Activated T-cell treated with anti-CD3 and anti-CD28 coated beads, Interleukin-2, amount 50 U/mL, for 72 hours (primary cell): ENCODE measurements at regions not wholly inside any gene's neighbourhood (a gene's known extent, or its start where the extent isn't known, plus 50 kb on each side); places are given as distances from the start of the nearest gene placed in this dataset.

Source experiments
- ATAC-seq, 2 donors: fragments of 150-1000 bp; cut with Tn5 transposase; replicated peaks in 1 of 2; 2 replicates each; pipeline ENCODE4 v1.10.0; 2021; ENCODE audit warnings: moderate library complexity in 2 of 2, mild to moderate bottlenecking in 1 of 2
- DNase-seq, 2 donors: peaks; one replicate each; pipeline ENCODE4 v3.0.0; 2021 to 2022; ENCODE audit warnings: mixed read lengths in 1 of 2
- H3K27ac Mint-ChIP-seq: one replicate; pipeline ENCODE4 v1.8.0; 2022; ENCODE audit warnings: mild to moderate bottlenecking, moderate library complexity, mixed read lengths
- H3K27me3 Mint-ChIP-seq: one replicate; pipeline ENCODE4 v1.8.0; 2022; ENCODE audit warnings: low read depth, mixed read lengths
- H3K36me3 Mint-ChIP-seq, 2 donors: one replicate each; pipeline ENCODE4 v1.8.0; 2022; ENCODE audit warnings: mixed read lengths in 2 of 2, mild to moderate bottlenecking in 1 of 2; ENCODE audit not compliant: insufficient read depth in 2 of 2
- H3K4me1 Mint-ChIP-seq: one replicate; pipeline ENCODE4 v1.8.0; 2022; ENCODE audit warnings: low read depth, mixed read lengths
- H3K4me3 Mint-ChIP-seq, 2 donors: one replicate each; pipeline ENCODE4 v1.8.0; 2022; ENCODE audit warnings: mild to moderate bottlenecking in 2 of 2, mixed read lengths in 2 of 2, moderate library complexity in 2 of 2
- H3K9me3 Mint-ChIP-seq, 2 donors: one replicate each; pipeline ENCODE4 v1.8.0; 2022; ENCODE audit warnings: mixed read lengths in 2 of 2

DNA sequence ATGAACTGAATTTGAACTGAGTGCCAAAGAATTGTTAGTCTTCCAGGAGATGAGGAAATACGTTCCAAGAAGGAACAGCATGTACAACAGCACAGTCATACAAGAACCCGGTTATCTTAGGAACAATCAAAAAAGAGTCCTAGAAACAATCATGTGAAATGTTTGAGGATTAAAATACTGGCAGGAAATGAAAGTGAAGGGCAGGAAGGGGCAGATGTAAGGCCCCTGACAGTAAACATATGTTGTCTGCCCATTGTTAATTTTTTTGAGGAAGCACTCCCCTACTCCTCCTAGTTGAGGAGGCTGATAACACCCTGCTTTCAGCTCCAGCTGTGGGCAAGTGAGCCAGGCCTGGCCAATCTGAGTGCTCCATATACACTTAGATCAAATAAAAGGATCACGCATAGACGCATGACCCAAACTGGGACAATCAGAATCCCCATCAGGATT, 220.9 kb downstream of the HACE1 start:
- Mint-ChIP-seq H3K4me3 (no peak overlapping the region), H3K9me3 (peaks cover 0 to 2% of the 10 kb centered on the region in 2 donors), H3K36me3 (no peaks in the 10 kb centered on the region), H3K27ac (no peak overlapping the region), H3K4me1 (peaks cover 6% of the 10 kb centered on the region), H3K27me3 (no peaks in the 10 kb centered on the region)
- DNase-seq (no peak), ATAC-seq (no peak)

GRCh38 chr6:104633125-104633524, 226.6 kb downstream of the HACE1 start:
- H3K9me3 Mint-ChIP-seq = peaks cover 0 to 2% of the 10 kb centered on the region in 2 donors
- H3K27me3 Mint-ChIP-seq = no peaks in the 10 kb centered on the region
- no peak overlapping the region for H3K27ac Mint-ChIP-seq

DNA sequence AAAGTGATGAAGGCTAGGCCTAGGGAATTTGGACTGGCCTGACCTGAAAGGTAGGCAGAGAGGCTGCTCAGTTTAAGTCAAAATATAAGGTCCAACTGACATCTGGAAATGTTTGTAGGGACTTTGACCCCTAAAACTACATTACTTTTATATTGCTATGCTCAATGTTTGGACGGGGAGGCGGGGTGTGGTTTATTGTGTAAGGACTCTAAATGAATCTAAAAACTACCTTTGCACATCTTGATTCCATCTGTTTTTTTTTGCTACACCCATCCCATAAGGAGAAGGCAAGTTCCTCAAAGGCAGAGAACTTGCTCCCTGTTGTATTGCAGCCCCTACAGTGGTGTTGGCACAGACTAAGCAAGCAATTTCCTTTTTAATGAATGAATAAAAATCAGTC, 227.1 kb downstream of the HACE1 start:
- H3K27ac Mint-ChIP-seq = no peak overlapping the region
- no peaks in the 10 kb centered on the region for H3K4me1 Mint-ChIP-seq
- H3K9me3 Mint-ChIP-seq = peaks cover 0 to 2% of the 10 kb centered on the region in 2 donors
- no peaks in the 10 kb centered on the region for H3K36me3 Mint-ChIP-seq
- H3K4me3 Mint-ChIP-seq = no peak overlapping the region
- no peak for DNase-seq
- no peak for ATAC-seq
- peaks cover under 1% of the 10 kb centered on the region for H3K27me3 Mint-ChIP-seq

More at GRCh38 chr6:104633125-104633524, 226.6 kb downstream of the HACE1 start:
- no peaks in the 10 kb centered on the region for H3K4me1 Mint-ChIP-seq
- ATAC-seq (no peak), DNase-seq (no peak)
- H3K36me3 Mint-ChIP-seq = no peaks in the 10 kb centered on the region
- H3K4me3 Mint-ChIP-seq = no peak overlapping the region

GRCh38 chr6:104630955-104631354, 228.8 kb downstream of the HACE1 start:
- Mint-ChIP-seq H3K4me3 (no peak overlapping the region), H3K4me1 (no peaks in the 10 kb centered on the region), H3K9me3 (peaks cover 0 to 2% of the 10 kb centered on the region in 2 donors), H3K36me3 (no peaks in the 10 kb centered on the region), H3K27me3 (peaks cover 6% of the 10 kb centered on the region), H3K27ac (no peak overlapping the region)
- DNase-seq (no peak), ATAC-seq (no peak)

DNA sequence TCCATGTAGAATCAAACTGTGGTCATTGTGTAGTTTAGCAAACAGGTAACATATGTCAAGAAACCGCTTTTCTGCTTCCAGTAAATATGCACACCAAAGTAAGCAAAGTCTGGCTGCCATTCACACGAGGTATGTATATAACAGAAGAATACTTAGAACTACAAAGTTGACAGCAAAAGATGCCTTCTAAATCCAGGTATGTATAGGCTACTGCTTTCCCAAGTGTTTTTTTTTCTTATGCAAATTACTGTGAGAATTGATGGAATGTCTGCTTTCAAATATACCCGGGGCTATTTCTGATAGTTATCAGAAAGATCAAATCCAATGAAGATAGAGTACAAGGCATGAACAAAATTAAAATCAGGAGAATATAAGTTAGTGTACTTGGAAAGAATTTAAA, 229.2 kb downstream of the HACE1 start:
- Mint-ChIP-seq H3K27me3 (peaks cover 6% of the 10 kb centered on the region), H3K4me1 (no peaks in the 10 kb centered on the region), H3K27ac (no peak overlapping the region), H3K36me3 (no peaks in the 10 kb centered on the region), H3K9me3 (peaks cover 0 to 2% of the 10 kb centered on the region in 2 donors), H3K4me3 (no peak overlapping the region)
- DNase-seq (no peak), ATAC-seq (no peak)

DNA sequence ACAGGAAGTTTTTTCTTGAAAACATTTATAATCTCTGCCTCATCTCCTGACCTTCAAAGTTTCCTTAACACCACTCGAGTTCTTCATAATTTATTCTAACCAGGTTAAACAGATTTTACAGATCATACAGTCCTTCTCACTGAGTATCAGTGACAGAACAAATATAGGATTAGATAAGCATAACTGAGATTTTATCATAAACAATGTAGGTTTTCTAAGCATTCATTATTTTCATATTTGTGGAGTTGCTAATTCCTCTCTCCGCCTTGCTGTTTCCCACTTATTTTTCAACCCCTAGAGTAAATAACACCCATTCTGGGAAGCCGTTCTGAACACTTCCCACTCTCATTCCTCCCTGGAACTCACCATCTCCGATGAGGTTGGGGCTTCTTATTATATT, 229.9 kb downstream of the HACE1 start:
- Mint-ChIP-seq H3K4me1 (no peaks in the 10 kb centered on the region), H3K27me3 (peaks cover 6% of the 10 kb centered on the region), H3K27ac (no peak overlapping the region), H3K9me3 (peaks cover 0 to 2% of the 10 kb centered on the region in 2 donors), H3K4me3 (no peak overlapping the region), H3K36me3 (no peaks in the 10 kb centered on the region)
- no peak for ATAC-seq
- DNase-seq = no peak

DNA sequence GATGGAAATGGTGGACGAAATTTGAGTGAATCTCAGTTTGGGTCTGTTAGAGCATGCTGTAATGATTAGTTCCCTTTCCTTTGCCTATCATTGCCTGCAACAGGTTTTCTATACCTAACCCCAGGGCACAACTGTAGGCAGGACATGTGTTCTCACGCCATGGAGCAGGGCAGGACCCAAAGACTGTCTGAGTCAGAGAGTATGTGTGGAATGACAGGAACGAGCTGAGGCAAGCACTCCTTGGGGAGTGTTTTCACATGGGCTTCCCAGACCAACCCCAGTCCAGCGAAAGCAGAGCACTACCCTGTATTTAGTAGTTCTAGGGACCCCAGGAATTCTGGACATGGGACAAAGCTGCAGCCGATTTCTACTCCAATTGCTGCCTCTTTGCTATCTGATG, 234.2 kb downstream of the HACE1 start:
- ATAC-seq (no peak), DNase-seq (no peak)
- H3K9me3 Mint-ChIP-seq = no peaks in the 10 kb centered on the region
- H3K4me1 Mint-ChIP-seq = peaks cover 10% of the 10 kb centered on the region
- peaks cover 12% of the 10 kb centered on the region for H3K27me3 Mint-ChIP-seq
- H3K36me3 Mint-ChIP-seq = no peaks in the 10 kb centered on the region
- no peak overlapping the region for H3K27ac Mint-ChIP-seq
- no peak overlapping the region for H3K4me3 Mint-ChIP-seq

GRCh38 chr6:104623052-104623690, 236.5 kb downstream of the HACE1 start:
- no peak for DNase-seq
- Mint-ChIP-seq H3K4me1 (peaks cover 10% of the 10 kb centered on the region), H3K9me3 (no peaks in the 10 kb centered on the region), H3K36me3 (no peaks in the 10 kb centered on the region), H3K27me3 (peaks cover 12% of the 10 kb centered on the region), H3K4me3 (peak overlapping the region; percentile 45 to 53), H3K27ac (no peak overlapping the region)
- ATAC-seq = no peak

- Mint-ChIP-seq H3K4me1 (peaks cover 10% of the 10 kb centered on the region), H3K27me3 (peaks cover 6% of the 10 kb centered on the region), H3K4me3 (no peak overlapping the region), H3K36me3 (no peaks in the 10 kb centered on the region), H3K9me3 (no peaks in the 10 kb centered on the region), H3K27ac (no peak overlapping the region)
- no peak for ATAC-seq
- DNase-seq = no peak
Measured at GRCh38 chr6:104621396-104621795, 238.3 kb downstream of the HACE1 start.

- Mint-ChIP-seq H3K27me3 (no peaks in the 10 kb centered on the region), H3K4me3 (no peak overlapping the region), H3K9me3 (no peaks in the 10 kb centered on the region), H3K27ac (no peak overlapping the region), H3K36me3 (no peaks in the 10 kb centered on the region), H3K4me1 (peaks cover 2% of the 10 kb centered on the region)
- DNase-seq = no peak
- no peak for ATAC-seq
Measured at GRCh38 chr6:104617591-104617990, 242.1 kb downstream of the HACE1 start.

DNA sequence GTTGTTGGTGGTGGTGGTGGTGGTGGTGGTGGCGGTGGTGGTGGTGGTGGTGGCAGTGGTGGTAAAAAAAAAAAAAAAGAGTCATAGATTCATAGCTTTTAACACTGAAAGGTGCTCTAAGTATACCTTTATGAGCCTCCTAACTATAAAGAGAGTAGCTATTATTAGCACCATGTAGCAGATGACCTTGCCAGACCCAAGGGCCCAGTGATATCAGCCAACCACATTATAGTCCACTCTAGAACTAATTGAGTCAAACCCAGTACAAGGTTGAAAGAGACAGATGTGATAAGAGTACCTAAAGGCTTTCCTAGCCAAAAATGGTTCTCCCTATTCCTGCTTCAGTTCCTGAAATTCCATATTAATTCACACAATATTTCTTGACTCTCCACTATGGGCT, 245.3 kb downstream of the HACE1 start:
- no peak overlapping the region for H3K4me3 Mint-ChIP-seq
- no peaks in the 10 kb centered on the region for H3K4me1 Mint-ChIP-seq
- no peak overlapping the region for H3K27ac Mint-ChIP-seq
- ATAC-seq = no peak
- peaks cover 7% of the 10 kb centered on the region for H3K27me3 Mint-ChIP-seq
- peaks cover 0 to 1% of the 10 kb centered on the region in 2 donors for H3K9me3 Mint-ChIP-seq
- peaks cover 0 to 2% of the 10 kb centered on the region in 2 donors for H3K36me3 Mint-ChIP-seq
- DNase-seq = no peak

GRCh38 chr6:104613416-104614001, 246.2 kb downstream of the HACE1 start:
- DNase-seq = no peak
- Mint-ChIP-seq H3K4me1 (no peaks in the 10 kb centered on the region), H3K9me3 (peaks cover 0 to 1% of the 10 kb centered on the region in 2 donors), H3K27me3 (peaks cover 7% of the 10 kb centered on the region), H3K4me3 (no peak overlapping the region), H3K27ac (no peak overlapping the region), H3K36me3 (peaks cover 0 to 2% of the 10 kb centered on the region in 2 donors)
- ATAC-seq = no peak

DNA sequence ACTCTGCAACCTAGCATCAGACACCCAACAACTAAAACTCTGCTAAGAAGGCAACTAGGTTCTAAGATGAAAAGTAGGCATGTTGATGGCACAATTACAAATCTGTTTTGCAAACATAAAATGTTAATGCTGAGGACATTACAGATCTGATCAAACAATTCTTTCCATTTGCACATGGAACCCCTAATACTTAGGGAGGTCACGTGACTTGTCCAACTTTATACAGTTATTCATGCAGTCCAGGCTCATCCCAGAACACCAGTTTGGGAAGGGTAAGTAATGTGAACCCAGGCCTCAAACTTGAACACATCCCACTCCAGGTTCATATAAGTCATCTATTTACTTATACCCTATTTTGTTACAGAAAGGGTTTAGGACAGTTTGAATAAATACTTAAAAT, 247.2 kb downstream of the HACE1 start:
- DNase-seq (no peak), ATAC-seq (no peak)
- Mint-ChIP-seq H3K4me1 (no peaks in the 10 kb centered on the region), H3K27ac (no peak overlapping the region), H3K9me3 (peaks cover 0 to 1% of the 10 kb centered on the region in 2 donors), H3K4me3 (no peak overlapping the region), H3K36me3 (peaks cover 0 to 2% of the 10 kb centered on the region in 2 donors), H3K27me3 (peaks cover 7% of the 10 kb centered on the region)

GRCh38 chr6:104608101-104608500, 251.6 kb downstream of the HACE1 start:
- Mint-ChIP-seq H3K27me3 (peaks cover 7% of the 10 kb centered on the region), H3K36me3 (peaks cover 0 to 2% of the 10 kb centered on the region in 2 donors), H3K27ac (no peak overlapping the region), H3K9me3 (peaks cover 0 to 1% of the 10 kb centered on the region in 2 donors), H3K4me1 (peaks cover 16% of the 10 kb centered on the region), H3K4me3 (no peak overlapping the region)
- ATAC-seq (no peak), DNase-seq (no peak)
